ENCODE measurements at regions not wholly inside any gene's neighbourhood (a gene's known extent, or its start where the extent isn't known, plus 50 kb on each side); places are given as distances from the start of the nearest gene placed in this dataset.

- in situ Hi-C loops (cut with MboI; ENCODE audit: low sequenced_read_pairs, unreplicated experiment) = no loop called here
- DNase-seq (ENCODE audit: low spot score) = no peak
- no peak for TF ChIP-seq CTCF (IDR thresholded peaks at IDR 0.05; ENCODE audit: borderline replicate concordance, control extremely low read depth, extremely low read depth, insufficient read depth, missing control alignments)
Observed at GRCh38 chr16:5938607-5939006, 841.0 kb upstream of the EEF2KMT start.

DNA sequence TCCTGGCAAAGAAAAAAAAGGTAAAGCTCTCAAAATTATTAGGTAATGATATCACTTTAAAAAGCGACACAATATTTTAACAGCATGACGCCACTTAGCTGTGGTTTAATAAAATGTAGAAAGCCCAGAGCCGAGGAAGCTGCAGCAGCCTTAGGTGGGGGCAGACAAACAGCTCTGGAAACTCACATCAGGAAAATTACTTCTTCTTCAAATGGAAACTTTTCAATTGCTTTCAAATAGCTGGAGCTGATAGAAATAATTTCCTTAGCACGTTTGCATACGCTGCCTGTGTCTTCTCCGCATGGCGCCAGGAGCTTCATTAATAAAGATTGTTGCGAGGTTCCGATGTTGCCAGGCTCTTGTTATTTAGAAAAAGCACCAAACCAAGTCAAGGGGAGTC lies 835.3 kb upstream of the EEF2KMT start:
- in situ Hi-C loops (cut with MboI; ENCODE audit: low sequenced_read_pairs, unreplicated experiment) = no loop called here
- no peak for DNase-seq (ENCODE audit: low spot score)
- no peak for TF ChIP-seq CTCF (IDR thresholded peaks at IDR 0.05; ENCODE audit: borderline replicate concordance, control extremely low read depth, extremely low read depth, insufficient read depth, missing control alignments)

GRCh38 chr16:5928476-5929065 lies 831.0 kb upstream of the EEF2KMT start:
- DNase-seq (ENCODE audit: low spot score) = no peak
- in situ Hi-C loops (cut with MboI; ENCODE audit: low sequenced_read_pairs, unreplicated experiment) = no loop called here
- TF ChIP-seq CTCF (IDR thresholded peaks at IDR 0.05; ENCODE audit: borderline replicate concordance, control extremely low read depth, extremely low read depth, insufficient read depth, missing control alignments) = no peak

DNA sequence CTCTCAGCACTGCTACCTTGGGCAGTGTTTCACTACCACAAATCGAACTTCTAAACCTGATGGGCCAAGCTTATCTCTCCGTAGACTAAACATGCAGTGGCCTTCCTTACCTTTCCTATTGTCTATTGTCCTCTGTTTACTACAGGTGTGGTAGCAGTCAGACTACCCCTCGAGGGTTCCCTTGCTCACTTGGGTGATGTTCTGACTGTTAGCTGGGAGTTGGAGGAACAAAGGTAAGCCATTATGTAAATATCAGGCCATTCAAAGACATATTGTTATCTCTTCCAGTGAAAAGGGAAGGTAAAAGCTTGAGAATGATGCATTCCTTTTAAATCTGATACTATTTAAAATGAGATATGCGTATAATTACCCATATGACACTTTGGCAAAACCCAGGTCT lies 828.3 kb upstream of the EEF2KMT start:
- TF ChIP-seq CTCF (IDR thresholded peaks at IDR 0.05; ENCODE audit: borderline replicate concordance, control extremely low read depth, extremely low read depth, insufficient read depth, missing control alignments) = no peak

GRCh38 chr16:5922686-5923085 lies 825.1 kb upstream of the EEF2KMT start:
- in situ Hi-C loops (cut with MboI; ENCODE audit: low sequenced_read_pairs, unreplicated experiment) = no loop called here
- TF ChIP-seq CTCF (IDR thresholded peaks at IDR 0.05; ENCODE audit: borderline replicate concordance, control extremely low read depth, extremely low read depth, insufficient read depth, missing control alignments) = no peak
- DNase-seq (ENCODE audit: low spot score) = no peak

More for the DNA sequence above, 828.3 kb upstream of the EEF2KMT start:
- in situ Hi-C loops (cut with MboI; ENCODE audit: low sequenced_read_pairs, unreplicated experiment) = no loop called here
- no peak for DNase-seq (ENCODE audit: low spot score)

DNA sequence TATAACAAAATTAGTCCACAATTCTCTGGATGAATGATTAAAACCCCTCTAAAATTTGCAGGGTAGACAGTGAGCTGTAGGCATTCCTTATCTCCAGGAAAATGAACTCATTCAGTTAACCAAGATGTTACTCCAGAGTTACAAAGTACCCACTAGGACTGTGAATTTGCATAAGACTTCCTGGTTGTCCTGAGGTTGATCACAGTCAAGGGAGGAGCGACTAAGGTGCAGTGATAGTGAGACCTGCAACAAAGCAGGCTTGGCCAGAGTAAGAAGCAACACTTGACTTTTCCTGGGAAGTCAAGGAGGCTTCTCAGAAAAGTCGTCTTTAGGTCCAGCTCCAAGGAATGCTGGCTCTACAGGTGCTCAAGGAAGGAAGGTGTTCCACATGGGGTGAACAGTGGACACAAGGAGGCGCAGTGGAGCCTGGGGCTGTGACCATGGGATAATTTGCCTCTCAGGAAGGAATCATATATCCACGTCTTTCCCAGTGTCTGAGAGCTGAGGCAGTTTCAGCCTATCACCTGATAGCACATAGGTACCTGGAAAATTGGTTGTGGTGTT lies 821.1 kb upstream of the EEF2KMT start:
- DNase-seq (ENCODE audit: low spot score) = no peak
- in situ Hi-C loops (cut with MboI; ENCODE audit: low sequenced_read_pairs, unreplicated experiment) = no loop called here
- no peak for TF ChIP-seq CTCF (IDR thresholded peaks at IDR 0.05; ENCODE audit: borderline replicate concordance, control extremely low read depth, extremely low read depth, insufficient read depth, missing control alignments)

All from GM13976 (cell line).